HUES64 (cell line): ENCODE measurements at regions not wholly inside any gene's neighbourhood (a gene's known extent, or its start where the extent isn't known, plus 50 kb on each side); places are given as distances from the start of the nearest gene placed in this dataset.

Experiments used
- H3K27ac ChIP-seq: 2 replicates; pipeline ENCODE4 v1.7.0; 2013; ENCODE audit warnings: low read depth, low read length, inconsistent platforms
- H3K27me3 ChIP-seq: 2 replicates; pipeline ENCODE4 v1.6.1; 2013; ENCODE audit warnings: mild to moderate bottlenecking, low read length; ENCODE audit not compliant: insufficient read depth
- H3K36me3 ChIP-seq: 2 replicates; pipeline ENCODE4 v1.6.1; 2013; ENCODE audit warnings: mild to moderate bottlenecking, low read length; ENCODE audit not compliant: insufficient read depth
- H3K4me1 ChIP-seq: 2 replicates; pipeline ENCODE4 v1.6.1; 2013; ENCODE audit warnings: mild to moderate bottlenecking, low read length, moderate library complexity; ENCODE audit not compliant: insufficient read depth
- H3K4me3 ChIP-seq: 2 replicates; pipeline ENCODE4 v1.5.1; 2013; ENCODE audit warnings: mild to moderate bottlenecking, low read length, moderate library complexity
- H3K9ac ChIP-seq: 2 replicates; pipeline ENCODE4 v1.6.1; 2013; ENCODE audit warnings: mild to moderate bottlenecking, low read depth, low read length
- H3K9me3 ChIP-seq: 2 replicates; pipeline ENCODE4 v1.6.1; 2013; ENCODE audit warnings: low read depth, low read length; ENCODE audit not compliant: insufficient read depth
- WGBS: fragments of 150-250, 120-280 bp; methylation state at CpG from one replicate; pipeline ENCODE4 v1.1.7; 2013; ENCODE audit warnings: missing lambda C conversion rate; 5-methylcytosine and 5-hydroxymethylcytosine counted together

DNA sequence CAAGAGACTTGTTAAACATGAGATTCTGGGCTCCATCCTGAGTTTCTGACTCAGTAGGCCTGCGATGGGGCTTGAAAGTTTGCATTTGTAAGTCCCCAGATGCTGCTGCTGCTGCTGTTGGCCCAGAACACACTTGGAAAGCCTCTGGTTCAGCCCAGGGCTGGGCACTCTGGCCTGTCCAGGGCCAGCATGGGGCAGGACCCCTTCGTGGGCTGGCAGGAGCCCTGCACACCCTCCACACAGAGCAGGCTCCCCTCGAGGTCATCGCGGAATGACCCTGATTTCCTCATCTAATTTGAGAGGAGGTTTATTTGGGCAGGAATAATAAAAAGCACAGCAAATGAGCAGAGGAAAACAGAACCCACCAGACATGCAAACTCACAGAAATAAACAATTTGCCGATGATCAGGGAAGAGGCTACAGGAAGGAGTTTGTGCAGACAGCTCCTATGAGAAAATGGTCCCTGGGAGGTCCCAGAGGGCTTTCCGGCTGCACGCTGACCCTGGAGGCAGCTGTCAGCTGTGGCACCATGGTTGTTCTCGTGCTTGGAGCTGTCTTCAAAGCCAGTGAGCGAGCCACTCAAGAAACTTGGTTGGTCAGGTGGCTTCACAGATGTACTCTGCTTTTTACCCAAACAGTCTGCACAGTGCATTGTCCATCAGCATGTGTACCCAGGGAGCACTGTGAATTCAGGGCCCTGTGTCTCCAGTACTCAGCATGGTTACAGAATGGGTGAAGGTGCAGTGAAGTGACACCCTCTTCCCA is 119.3 kb downstream of the GLI2 start:
- 93% methylated on average over 7 of the region's 10 CpGs for WGBS
- no peaks in the 10 kb centered on the region for H3K9me3 ChIP-seq
- H3K4me3 ChIP-seq = no peak overlapping the region
- H3K27me3 ChIP-seq = no peaks in the 10 kb centered on the region
- H3K27ac ChIP-seq = no peak overlapping the region
- H3K9ac ChIP-seq = no peak overlapping the region
- H3K4me1 ChIP-seq = peaks cover 11% of the 10 kb centered on the region
- H3K36me3 ChIP-seq = no peaks in the 10 kb centered on the region

DNA sequence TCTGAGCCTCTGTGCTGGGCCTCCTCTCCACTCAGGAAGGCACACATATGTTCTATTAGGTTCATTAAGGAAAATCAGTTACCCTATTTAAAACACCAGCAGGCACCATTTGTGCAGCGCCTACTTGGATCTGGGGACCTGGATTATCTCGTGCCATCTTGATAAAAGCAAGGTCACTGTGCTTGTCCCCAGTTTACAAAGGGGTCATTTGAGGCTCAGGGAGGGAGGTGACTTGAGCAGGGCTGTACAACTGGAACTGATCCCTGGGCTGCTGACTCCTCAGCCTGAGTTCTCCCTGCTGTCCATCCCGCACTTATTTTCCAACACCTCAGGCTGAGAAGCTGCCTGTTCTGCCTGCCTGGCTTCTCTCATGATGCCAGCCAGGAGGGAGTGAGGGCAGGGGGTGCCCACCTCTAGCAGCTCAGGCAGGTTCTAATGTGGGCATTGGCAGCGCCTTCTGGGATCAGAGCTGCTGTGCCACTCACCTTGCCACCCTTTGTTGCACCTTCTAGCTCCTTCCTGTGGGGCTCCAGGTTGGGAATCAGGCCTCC is 120.3 kb downstream of the GLI2 start:
- H3K27me3 ChIP-seq = no peaks in the 10 kb centered on the region
- H3K36me3 ChIP-seq = no peaks in the 10 kb centered on the region
- H3K9me3 ChIP-seq = no peaks in the 10 kb centered on the region
- no peak overlapping the region for H3K27ac ChIP-seq
- H3K9ac ChIP-seq = no peak overlapping the region
- H3K4me3 ChIP-seq = no peak overlapping the region
- 96% methylated on average over 4 of the region's 4 CpGs for WGBS
- peaks cover 9% of the 10 kb centered on the region for H3K4me1 ChIP-seq

DNA sequence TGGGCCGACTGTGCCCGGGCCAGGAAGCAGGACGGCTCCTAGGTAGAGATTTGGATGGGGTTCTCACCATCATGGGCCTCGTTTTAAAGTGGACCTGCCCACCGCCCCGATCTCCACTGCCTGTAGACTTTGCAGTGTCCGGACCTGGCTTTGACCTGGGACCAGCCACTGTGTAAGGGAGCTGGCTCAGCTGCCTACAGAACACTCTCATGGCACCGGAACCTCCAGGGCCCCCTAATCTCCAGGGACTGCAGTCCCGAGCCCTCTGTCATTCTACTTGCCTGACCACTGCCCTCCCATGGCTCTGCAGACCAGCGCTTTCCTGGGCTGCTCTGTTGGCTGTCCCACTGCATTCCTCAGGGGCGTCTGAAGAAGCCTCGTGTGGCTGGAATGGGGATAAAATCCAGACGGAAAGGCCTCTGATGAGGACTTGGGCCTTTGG is 120.8 kb downstream of the GLI2 start:
- H3K36me3 ChIP-seq = no peaks in the 10 kb centered on the region
- no peak overlapping the region for H3K9ac ChIP-seq
- 71% methylated on average over 13 of the region's 13 CpGs for WGBS
- H3K4me1 ChIP-seq = peaks cover 14% of the 10 kb centered on the region
- no peak overlapping the region for H3K27ac ChIP-seq
- no peaks in the 10 kb centered on the region for H3K9me3 ChIP-seq
- no peak overlapping the region for H3K4me3 ChIP-seq
- H3K27me3 ChIP-seq = no peaks in the 10 kb centered on the region

DNA sequence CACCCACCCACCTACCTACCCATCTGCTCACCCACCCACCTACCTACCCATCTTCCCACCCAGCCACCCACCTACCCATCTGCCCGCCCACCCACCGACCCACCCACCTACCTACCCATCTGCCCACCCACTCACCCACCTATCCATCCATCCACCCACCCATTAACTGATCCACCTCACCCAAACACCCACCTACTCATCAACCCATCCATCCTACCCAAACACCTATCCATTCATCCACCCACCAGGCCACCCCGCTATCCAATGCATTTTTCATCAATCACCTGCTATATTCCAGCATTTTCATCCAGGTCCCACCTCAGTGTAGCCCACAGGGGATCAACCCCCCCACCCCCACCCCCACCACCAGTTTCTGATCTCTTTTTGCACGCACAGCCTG is 121.8 kb downstream of the GLI2 start:
- 76% methylated on average over 4 of the region's 4 CpGs for WGBS
- no peak overlapping the region for H3K4me3 ChIP-seq
- H3K9me3 ChIP-seq = no peaks in the 10 kb centered on the region
- no peak overlapping the region for H3K9ac ChIP-seq
- H3K36me3 ChIP-seq = no peaks in the 10 kb centered on the region
- H3K4me1 ChIP-seq = peaks cover 22% of the 10 kb centered on the region
- H3K27me3 ChIP-seq = no peaks in the 10 kb centered on the region
- H3K27ac ChIP-seq = no peak overlapping the region

DNA sequence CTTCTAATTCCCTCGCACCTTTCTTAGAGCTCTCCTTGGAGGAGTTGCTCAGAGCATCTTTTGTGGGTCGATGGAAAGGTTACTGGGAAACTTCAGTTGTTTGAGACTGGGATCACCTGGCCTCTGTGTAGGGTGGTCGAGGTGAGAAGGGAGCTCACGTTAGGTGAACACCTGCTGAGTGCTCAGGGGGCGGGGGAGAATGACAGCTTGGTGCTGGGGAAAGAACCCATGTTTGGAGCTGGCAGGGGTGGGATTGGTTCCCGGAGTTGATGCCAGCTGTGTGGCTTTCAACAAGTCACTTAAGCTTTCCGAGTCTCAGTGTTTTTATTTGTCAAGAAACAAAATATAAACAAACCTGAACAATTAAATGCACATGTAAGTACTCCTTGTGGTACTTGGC is 122.3 kb downstream of the GLI2 start:
- H3K36me3 ChIP-seq = peaks cover under 1% of the 10 kb centered on the region; the same call in 1 of the 2 replicates
- H3K27ac ChIP-seq = no peak overlapping the region; the same call in 1 of the 2 replicates
- H3K4me1 ChIP-seq = peaks cover 22% of the 10 kb centered on the region
- H3K9ac ChIP-seq = no peak overlapping the region
- H3K27me3 ChIP-seq = no peaks in the 10 kb centered on the region
- 86% methylated on average over 6 of the region's 7 CpGs for WGBS
- no peaks in the 10 kb centered on the region for H3K9me3 ChIP-seq
- H3K4me3 ChIP-seq = no peak overlapping the region

DNA sequence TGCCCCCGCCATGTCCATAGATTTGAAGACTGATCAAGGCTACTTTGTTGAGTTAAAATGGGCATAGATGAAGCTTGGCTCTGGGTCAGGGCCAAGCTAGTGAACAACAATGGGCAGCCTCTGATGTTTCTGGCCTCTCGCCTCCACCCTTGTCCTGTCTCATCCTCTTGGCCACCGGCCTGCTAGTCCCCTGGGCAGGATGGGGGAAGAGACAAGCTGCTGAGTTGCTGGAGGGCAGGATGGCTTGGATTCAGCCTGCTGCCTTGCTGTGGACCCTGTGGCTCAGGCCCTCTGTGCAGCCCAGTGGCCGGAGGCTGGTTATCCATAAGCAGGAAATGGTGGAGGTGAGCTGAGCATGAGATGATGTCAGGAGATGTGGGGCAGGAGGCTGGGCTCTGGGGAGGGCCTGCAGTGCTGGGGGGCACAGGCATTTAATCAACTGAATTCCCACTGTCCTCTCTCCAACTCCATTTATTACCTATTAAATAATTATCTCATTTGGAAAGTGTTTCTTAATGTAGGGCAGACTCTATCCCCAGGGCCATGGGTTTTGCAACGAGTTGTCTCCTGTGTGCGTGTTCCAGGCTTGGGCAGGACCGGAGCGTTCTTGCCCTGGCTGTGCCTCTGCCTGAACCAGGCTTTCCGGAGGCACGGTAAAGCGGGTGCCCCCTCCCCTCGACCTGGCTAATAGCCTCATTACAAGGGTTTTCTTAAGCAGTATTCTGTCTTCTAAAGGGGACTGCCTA is 122.9 kb downstream of the GLI2 start:
- peak overlapping the region; percentile 63; the same call in 1 of the 2 replicates for H3K27ac ChIP-seq
- peaks cover 5% of the 10 kb centered on the region for H3K36me3 ChIP-seq
- no peak overlapping the region for H3K4me3 ChIP-seq
- H3K4me1 ChIP-seq = peaks cover 24% of the 10 kb centered on the region
- H3K9me3 ChIP-seq = no peaks in the 10 kb centered on the region
- H3K27me3 ChIP-seq = no peaks in the 10 kb centered on the region
- 75% methylated on average over 12 of the region's 12 CpGs for WGBS
- no peak overlapping the region for H3K9ac ChIP-seq

DNA sequence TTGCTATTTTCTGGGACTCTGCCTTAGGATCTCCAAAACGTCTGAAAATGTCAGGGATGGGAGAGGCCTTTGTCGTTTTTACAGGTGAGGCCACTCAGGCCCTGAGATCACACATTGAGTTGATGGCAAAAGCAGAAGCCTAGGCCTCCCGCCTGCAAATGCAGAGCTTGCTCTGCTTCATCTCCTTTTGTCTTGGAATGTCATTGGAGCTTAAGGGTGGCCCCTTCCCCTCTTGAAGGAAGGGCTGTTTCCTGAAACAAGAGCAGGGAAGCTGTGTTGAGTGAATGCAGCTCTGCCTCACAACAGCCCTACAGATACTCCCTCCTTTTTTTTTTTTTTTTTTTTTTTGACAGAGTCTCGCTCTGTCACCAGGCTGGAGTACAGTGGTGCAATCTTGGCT is 123.5 kb downstream of the GLI2 start:
- 25% methylated on average over 4 of the region's 4 CpGs for WGBS
- H3K36me3 ChIP-seq = peaks cover 5% of the 10 kb centered on the region
- peak overlapping the region; percentile 63; the same call in 1 of the 2 replicates for H3K27ac ChIP-seq
- H3K4me1 ChIP-seq = peaks cover 25% of the 10 kb centered on the region
- H3K9me3 ChIP-seq = no peaks in the 10 kb centered on the region
- no peaks in the 10 kb centered on the region for H3K27me3 ChIP-seq
- no peak overlapping the region for H3K9ac ChIP-seq
- no peak overlapping the region for H3K4me3 ChIP-seq

DNA sequence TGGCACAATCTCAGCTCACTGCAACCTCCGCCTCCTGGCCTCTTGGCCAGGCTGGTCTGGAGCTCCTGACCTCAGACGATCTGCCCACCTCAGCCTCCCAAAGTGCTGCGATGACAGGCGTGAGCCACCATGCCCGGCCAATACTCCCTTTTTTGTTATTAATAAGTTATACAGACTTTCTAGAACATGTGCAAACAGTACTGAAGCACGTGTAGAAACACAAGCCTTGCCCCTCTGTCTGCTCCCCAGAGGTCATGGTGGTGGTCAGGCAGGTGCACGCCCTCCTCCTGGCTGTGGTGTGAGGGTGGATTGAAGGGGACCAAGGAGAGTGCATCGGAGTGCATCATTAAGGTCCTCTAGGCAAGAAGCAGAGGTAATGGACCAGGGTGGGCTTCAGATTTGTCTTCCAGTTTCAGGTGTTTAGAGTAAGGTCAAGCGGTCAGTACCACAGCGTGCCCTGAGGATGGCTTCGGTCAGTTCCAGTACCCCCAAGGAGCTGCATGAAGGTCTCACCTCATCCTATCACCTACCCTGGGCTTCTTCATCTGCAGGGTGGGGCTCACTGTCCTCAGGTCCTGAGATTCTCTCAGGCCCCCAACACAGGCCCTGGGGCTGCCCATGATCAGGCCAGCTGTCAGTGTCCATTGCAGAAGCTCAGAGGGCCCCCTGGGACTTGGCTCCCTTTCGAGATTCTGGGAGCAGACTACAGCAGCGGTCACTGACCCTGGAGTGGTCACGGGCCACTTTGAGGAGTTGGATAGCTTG is 124.3 kb downstream of the GLI2 start:
- no peak overlapping the region for H3K9ac ChIP-seq
- H3K4me3 ChIP-seq = no peak overlapping the region
- H3K27ac ChIP-seq = no peak overlapping the region
- peaks cover 5% of the 10 kb centered on the region for H3K36me3 ChIP-seq
- H3K27me3 ChIP-seq = no peaks in the 10 kb centered on the region
- no peaks in the 10 kb centered on the region for H3K9me3 ChIP-seq
- H3K4me1 ChIP-seq = peaks cover 25% of the 10 kb centered on the region
- 93% methylated on average over 14 of the region's 14 CpGs for WGBS

DNA sequence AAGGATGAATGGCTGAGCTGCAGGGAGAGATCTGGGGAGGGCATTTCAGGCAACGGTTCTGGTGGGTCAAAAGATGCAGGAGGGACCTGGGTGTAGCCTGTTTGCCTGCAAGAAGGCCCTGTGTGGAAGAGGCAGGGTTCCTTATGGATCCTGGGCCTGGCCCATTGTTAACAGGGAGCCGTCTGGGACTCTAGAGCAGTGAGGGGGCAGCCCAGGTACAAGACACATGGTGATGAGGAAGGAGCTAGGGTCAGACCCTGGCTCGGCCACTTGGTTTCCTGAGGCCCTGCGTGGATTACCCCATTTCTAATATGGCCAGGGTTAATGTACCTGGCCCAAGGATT is 124.9 kb downstream of the GLI2 start:
- Histone ChIP-seq H3K4me3 (no peak overlapping the region), H3K9ac (no peak overlapping the region), H3K36me3 (peaks cover 5% of the 10 kb centered on the region), H3K27me3 (no peaks in the 10 kb centered on the region), H3K4me1 (peaks cover 25% of the 10 kb centered on the region), H3K9me3 (no peaks in the 10 kb centered on the region), H3K27ac (no peak overlapping the region)
- 90% methylated on average over 4 of the region's 4 CpGs for WGBS

DNA sequence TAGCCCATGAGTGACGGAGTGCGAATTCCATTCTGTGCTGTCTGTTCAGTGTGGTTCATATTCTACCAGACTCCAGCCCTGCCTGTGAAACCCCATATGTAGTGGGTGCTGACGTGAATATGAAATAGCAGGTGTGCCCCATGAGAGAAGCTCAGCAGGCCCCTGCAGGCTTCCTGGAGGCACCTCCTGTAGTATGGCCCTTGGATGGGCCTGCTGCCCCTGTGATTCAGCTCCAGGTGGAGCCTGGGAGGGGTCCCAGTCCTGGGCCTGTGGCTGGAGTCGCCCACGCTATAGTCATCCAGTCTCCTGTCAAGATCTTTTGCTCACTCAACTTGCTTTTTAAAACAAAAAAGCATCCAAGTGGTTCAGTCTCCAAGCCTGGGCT is 125.5 kb downstream of the GLI2 start:
- Histone ChIP-seq H3K9ac (no peak overlapping the region), H3K27ac (no peak overlapping the region), H3K4me1 (peaks cover 25% of the 10 kb centered on the region), H3K9me3 (no peaks in the 10 kb centered on the region), H3K36me3 (peaks cover 5% of the 10 kb centered on the region), H3K27me3 (no peaks in the 10 kb centered on the region), H3K4me3 (no peak overlapping the region)
- 89% methylated on average over 5 of the region's 5 CpGs for WGBS
